EL (cell line): ENCODE measurements at regions not wholly inside any gene's neighbourhood (a gene's known extent, or its start where the extent isn't known, plus 50 kb on each side); places are given as distances from the start of the nearest gene placed in this dataset.
A peak's percentile ranks its signal among the peaks of the same experiment; 100 is the strongest.
"Not testable (repeated sequence)": the region's sequence is repeated elsewhere in the genome, so short reads cannot be mapped to it uniquely, and the experiment has no call there.

Experiments
- DNase-seq: peaks from one replicate; pipeline ENCODE4 v3.0.0-alpha.2; 2016

- no peak for DNase-seq
Observed at GRCh38 chr11:86749821-86750401, 50.4 kb upstream of the PRSS23 start.

- DNase-seq, result no peak
Observed at GRCh38 chr11:86749376-86749775, 51.0 kb upstream of the PRSS23 start.

GRCh38 chr11:86748296-86748695 lies 52.0 kb upstream of the PRSS23 start:
- peak; percentile 89 for DNase-seq

GRCh38 chr11:86747801-86748200 lies 52.5 kb upstream of the PRSS23 start:
- DNase-seq, result no peak

- peak; percentile 84 for DNase-seq
Observed at GRCh38 chr11:86746514-86746913, 53.8 kb upstream of the PRSS23 start.

GRCh38 chr11:86745571-86745970 lies 54.8 kb upstream of the PRSS23 start:
- DNase-seq, result peak; percentile 62

GRCh38 chr11:86743223-86744118 lies 56.9 kb upstream of the PRSS23 start:
- DNase-seq, result peak; percentile 99

GRCh38 chr11:86741839-86742805 lies 58.2 kb upstream of the PRSS23 start:
- DNase-seq, result peak; percentile 88

GRCh38 chr11:86741484-86741835 lies 58.9 kb upstream of the PRSS23 start:
- DNase-seq, result no peak

- peak; percentile 98 for DNase-seq
Observed at GRCh38 chr11:86740628-86741483, 59.5 kb upstream of the PRSS23 start.

GRCh38 chr11:86738568-86738967 lies 61.8 kb upstream of the PRSS23 start:
- no peak for DNase-seq

- DNase-seq, result peak; percentile 36
Observed at GRCh38 chr11:86737737-86738136, 62.6 kb upstream of the PRSS23 start.

GRCh38 chr11:86737230-86737629 lies 63.1 kb upstream of the PRSS23 start:
- no peak for DNase-seq

GRCh38 chr11:86736291-86737143 lies 63.8 kb upstream of the PRSS23 start:
- DNase-seq, result no peak

GRCh38 chr11:86735451-86736290 lies 63.3 kb upstream of the ME3 start:
- DNase-seq, result peak; percentile 84

- not testable (repeated sequence) for DNase-seq
Observed at GRCh38 chr11:86732739-86733138, 60.3 kb upstream of the ME3 start.

- not testable (repeated sequence) for DNase-seq
Observed at GRCh38 chr11:86732286-86732685, 59.9 kb upstream of the ME3 start.

- not testable (repeated sequence) for DNase-seq
Observed at GRCh38 chr11:86729576-86729975, 57.2 kb upstream of the ME3 start.

- DNase-seq, result no peak
Observed at GRCh38 chr11:86728562-86728961, 56.1 kb upstream of the ME3 start.
